Tibial nerve (tissue), 4 donors: ENCODE measurements at regions not wholly inside any gene's neighbourhood (a gene's known extent, or its start where the extent isn't known, plus 50 kb on each side); places are given as distances from the start of the nearest gene placed in this dataset.
"Not testable (repeated sequence)": the region's sequence is repeated elsewhere in the genome, so short reads cannot be mapped to it uniquely, and the experiment has no call there.

Experiments
- EP300 ChIP-seq, 2 donors: sonication (generic); formaldehyde crosslinking; IDR thresholded peaks; one replicate each; pipeline ENCODE4 v1.6.1; 2017; ENCODE audit warnings: antibody characterized with exemption in 2 of 2, mild to moderate bottlenecking in 1 of 2
- TF ChIP-seq, protein P1 (sequence below), 5 experiments: fragments of 200-600 bp in 3 of 5; fragments of 450-650 bp in 2 of 5; sonication (generic) in 3 of 5; IDR thresholded peaks; one replicate each; pipeline ENCODE4 v1.5.1; 2016 to 2019; ENCODE audit warnings: antibody characterized with exemption in 5 of 5, mild to moderate bottlenecking in 3 of 5, moderate library complexity in 2 of 5

DNA sequence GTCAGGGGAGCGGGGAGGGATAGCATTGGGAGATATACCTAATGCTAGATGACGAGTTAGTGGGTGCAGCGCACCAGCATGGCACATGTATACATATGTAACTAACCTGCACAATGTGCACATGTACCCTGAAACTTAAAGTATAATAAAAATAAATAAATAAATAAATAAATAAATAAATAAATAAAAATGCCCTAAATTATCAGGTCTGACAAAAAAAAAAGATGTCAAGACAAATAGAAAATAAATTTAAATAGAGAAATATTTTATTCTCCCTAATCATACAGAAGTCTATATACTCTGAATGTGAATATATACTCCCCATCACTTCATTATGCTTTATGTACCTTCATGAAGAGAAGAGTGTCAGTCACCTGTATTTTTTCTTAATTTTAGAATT, 420.0 kb upstream of the PTCHD4 start:
- TF ChIP-seq, protein P1, sequence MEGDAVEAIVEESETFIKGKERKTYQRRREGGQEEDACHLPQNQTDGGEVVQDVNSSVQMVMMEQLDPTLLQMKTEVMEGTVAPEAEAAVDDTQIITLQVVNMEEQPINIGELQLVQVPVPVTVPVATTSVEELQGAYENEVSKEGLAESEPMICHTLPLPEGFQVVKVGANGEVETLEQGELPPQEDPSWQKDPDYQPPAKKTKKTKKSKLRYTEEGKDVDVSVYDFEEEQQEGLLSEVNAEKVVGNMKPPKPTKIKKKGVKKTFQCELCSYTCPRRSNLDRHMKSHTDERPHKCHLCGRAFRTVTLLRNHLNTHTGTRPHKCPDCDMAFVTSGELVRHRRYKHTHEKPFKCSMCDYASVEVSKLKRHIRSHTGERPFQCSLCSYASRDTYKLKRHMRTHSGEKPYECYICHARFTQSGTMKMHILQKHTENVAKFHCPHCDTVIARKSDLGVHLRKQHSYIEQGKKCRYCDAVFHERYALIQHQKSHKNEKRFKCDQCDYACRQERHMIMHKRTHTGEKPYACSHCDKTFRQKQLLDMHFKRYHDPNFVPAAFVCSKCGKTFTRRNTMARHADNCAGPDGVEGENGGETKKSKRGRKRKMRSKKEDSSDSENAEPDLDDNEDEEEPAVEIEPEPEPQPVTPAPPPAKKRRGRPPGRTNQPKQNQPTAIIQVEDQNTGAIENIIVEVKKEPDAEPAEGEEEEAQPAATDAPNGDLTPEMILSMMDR (IDR thresholded peaks at IDR 0.05), result not testable (repeated sequence)
- not testable (repeated sequence) for TF ChIP-seq EP300 (IDR thresholded peaks at IDR 0.05)
